Liver (tissue), 8 donors: ENCODE measurements at regions not wholly inside any gene's neighbourhood (a gene's known extent, or its start where the extent isn't known, plus 50 kb on each side); places are given as distances from the start of the nearest gene placed in this dataset.

Experiments used
- DNase-seq: peaks from one replicate; pipeline ENCODE4 v3.0.0-alpha.2; 2017; ENCODE audit warnings: low spot score
- H3K27ac ChIP-seq, 2 donors: one replicate each; pipeline ENCODE4 v1.7.0; 2013; ENCODE audit warnings: inconsistent platforms in 2 of 2, low read length in 2 of 2, control low read depth in 1 of 2, low read depth in 1 of 2, mild to moderate bottlenecking in 1 of 2
- H3K27me3 ChIP-seq, 4 donors: one replicate each; pipeline versions ENCODE4 v1.6.1 to v1.7.0; 2013; ENCODE audit warnings: low read length in 3 of 4, inconsistent platforms in 1 of 4, mild to moderate bottlenecking in 1 of 4, moderate library complexity in 1 of 4; ENCODE audit not compliant: control insufficient read depth in 4 of 4, insufficient read depth in 4 of 4
- H3K36me3 ChIP-seq, 4 donors: one replicate each; pipeline versions ENCODE4 v1.6.1 to v1.7.0; 2013; ENCODE audit warnings: low read length in 3 of 4, mild to moderate bottlenecking in 3 of 4, low read depth in 1 of 4, moderate library complexity in 1 of 4; ENCODE audit not compliant: control insufficient read depth in 4 of 4, insufficient read depth in 3 of 4
- H3K4me1 ChIP-seq, 4 donors: one replicate each; pipeline versions ENCODE4 v1.6.1 to v1.7.0; 2013; ENCODE audit warnings: low read length in 3 of 4, mild to moderate bottlenecking in 3 of 4, moderate library complexity in 1 of 4; ENCODE audit not compliant: control insufficient read depth in 4 of 4, insufficient read depth in 4 of 4
- H3K4me3 ChIP-seq, 3 donors: one replicate each; pipeline versions ENCODE4 v1.6.1 to v1.7.0; 2013; ENCODE audit warnings: low read length in 3 of 3, control low read depth in 1 of 3, low read depth in 1 of 3, mild to moderate bottlenecking in 1 of 3
- H3K9ac ChIP-seq, 2 donors: one replicate each; pipeline ENCODE4 v1.7.0; 2013; ENCODE audit warnings: low read length in 2 of 2, mild to moderate bottlenecking in 2 of 2, moderate library complexity in 2 of 2, control low read depth in 1 of 2, low read depth in 1 of 2
- H3K9me3 ChIP-seq, 4 donors: one replicate each; pipeline versions ENCODE4 v1.6.1 to v1.7.0; 2013; ENCODE audit warnings: low read length in 3 of 4; ENCODE audit not compliant: control insufficient read depth in 4 of 4
- ATF3 ChIP-seq: IDR thresholded peaks from 2 replicates; pipeline ENCODE4 v1.6.1; 2016; ENCODE audit warnings: antibody characterized with exemption
- FOXA1 ChIP-seq: IDR thresholded peaks from 2 replicates; pipeline ENCODE4 v1.6.1; 2016; ENCODE audit warnings: antibody characterized with exemption
- FOXA2 ChIP-seq: IDR thresholded peaks from 2 replicates; pipeline ENCODE4 v1.6.1; 2016; ENCODE audit warnings: antibody characterized with exemption
- GABPA ChIP-seq, 2 donors: IDR thresholded peaks in 1 of 2; conservative IDR thresholded peaks in 1 of 2; 2 replicates each; pipeline ENCODE4 v1.6.1; 2016; ENCODE audit warnings: antibody characterized with exemption in 2 of 2, mild to moderate bottlenecking in 1 of 2, moderate library complexity in 1 of 2
- HNF4G ChIP-seq: IDR thresholded peaks from 2 replicates; pipeline ENCODE4 v1.6.1; 2016; ENCODE audit warnings: antibody characterized with exemption
- JUND ChIP-seq, 2 donors: IDR thresholded peaks; 2 replicates each; pipeline ENCODE4 v1.6.1; 2016; ENCODE audit warnings: antibody characterized with exemption in 2 of 2
- NR2F2 ChIP-seq: IDR thresholded peaks from 2 replicates; pipeline ENCODE4 v1.6.1; 2016; ENCODE audit warnings: antibody characterized with exemption
- REST ChIP-seq: IDR thresholded peaks from 2 replicates; pipeline ENCODE4 v1.6.1; 2016; ENCODE audit warnings: antibody characterized with exemption, mild to moderate bottlenecking
- RXRA ChIP-seq, 2 donors: IDR thresholded peaks; 2 replicates each; pipeline ENCODE4 v1.6.1; 2017 to 2018; ENCODE audit warnings: antibody characterized with exemption in 2 of 2, mild to moderate bottlenecking in 1 of 2
- TAF1 ChIP-seq: conservative IDR thresholded peaks from 2 replicates; pipeline ENCODE4 v1.6.1; 2016; ENCODE audit warnings: antibody characterized with exemption, mild to moderate bottlenecking
- WGBS: extraction: QIAGEN DNeasy Blood & Tissue Kit; methylation state at CpG from one replicate; pipeline ENCODE4 v1.1.7; 2013; 5-methylcytosine and 5-hydroxymethylcytosine counted together
- TF ChIP-seq, protein P1 (sequence below): IDR thresholded peaks from 2 replicates; pipeline ENCODE4 v1.6.1; 2016; ENCODE audit warnings: antibody characterized with exemption
- TF ChIP-seq, protein P2 (sequence below): fragments of 150-350 bp; IDR thresholded peaks from 2 replicates; pipeline ENCODE4 v1.5.1; 2017; ENCODE audit warnings: improper control_type of control experiment, low read depth, low read length; ENCODE audit not compliant: missing input control
- donor health status: healthy.
- donor health status: healthy.
- donor health status: healthy.
- donor health status: healthy.
- donor health status: healthy.

DNA sequence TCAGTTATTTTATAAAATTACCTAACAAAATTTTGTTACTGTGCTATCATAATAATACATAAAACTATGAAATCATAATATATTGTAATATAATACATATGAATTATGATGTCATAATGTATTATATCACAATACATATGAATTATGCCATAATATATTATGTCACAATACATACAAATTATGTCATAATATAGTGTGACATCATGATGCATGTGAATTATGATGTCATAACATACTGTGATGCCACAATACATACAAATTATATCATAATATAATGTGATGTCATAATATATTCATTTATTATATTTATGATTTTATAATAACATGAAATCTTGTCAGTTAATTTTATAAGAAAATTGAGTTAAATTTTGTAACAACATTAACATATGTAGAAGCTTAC lies 2021.6 kb downstream of the TP53TG3F start:
- no peak overlapping the region for H3K9ac ChIP-seq
- H3K9me3 ChIP-seq = peaks cover 0 to 4% (median 0%) of the 10 kb centered on the region in 4 donors
- no peaks in the 10 kb centered on the region for H3K36me3 ChIP-seq
- no peak overlapping the region for H3K27ac ChIP-seq
- H3K4me3 ChIP-seq = no peak overlapping the region
- no peak for TF ChIP-seq REST
- TF ChIP-seq JUND (IDR thresholded peaks at IDR 0.05) = no peak
- TF ChIP-seq GABPA (IDR thresholded peaks at IDR 0.05 in 1 of 2, conservative IDR thresholded peaks at IDR 0.05 in 1 of 2) = no peak
- TF ChIP-seq HNF4G = no peak
- TF ChIP-seq, protein P1, sequence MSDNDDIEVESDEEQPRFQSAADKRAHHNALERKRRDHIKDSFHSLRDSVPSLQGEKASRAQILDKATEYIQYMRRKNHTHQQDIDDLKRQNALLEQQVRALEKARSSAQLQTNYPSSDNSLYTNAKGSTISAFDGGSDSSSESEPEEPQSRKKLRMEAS = no peak
- TF ChIP-seq NR2F2 = no peak
- no peaks in the 10 kb centered on the region for H3K27me3 ChIP-seq
- H3K4me1 ChIP-seq = no peaks in the 10 kb centered on the region
- DNase-seq = no peak

DNA sequence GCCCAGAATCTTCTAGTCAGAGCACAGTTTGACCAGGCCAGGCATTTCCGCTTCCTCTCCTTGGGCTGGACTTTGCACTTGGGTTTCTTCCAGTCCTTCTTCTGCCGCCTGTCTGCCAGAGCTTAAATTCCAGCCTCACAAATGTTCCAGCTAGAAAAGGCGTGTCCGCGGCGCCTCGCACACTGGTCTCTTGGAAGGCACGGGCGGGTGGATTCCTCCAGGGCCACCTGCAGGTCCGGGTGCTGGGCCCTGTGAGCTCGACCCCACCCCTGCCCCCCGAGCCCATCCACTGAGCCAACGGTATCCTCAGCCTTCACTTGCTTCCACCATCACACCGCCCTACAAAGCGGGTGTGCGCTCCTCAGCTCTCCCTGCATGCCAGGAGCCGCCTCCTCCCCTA lies 2026.5 kb downstream of the TP53TG3F start:
- H3K9me3 ChIP-seq = no peaks in the 10 kb centered on the region
- no peaks in the 10 kb centered on the region for H3K36me3 ChIP-seq
- no peak for DNase-seq
- TF ChIP-seq HNF4G (no peak), FOXA1 (no peak), RXRA (IDR thresholded peaks at IDR 0.05) (no peak), REST (no peak), GABPA (IDR thresholded peaks at IDR 0.05 in 1 of 2, conservative IDR thresholded peaks at IDR 0.05 in 1 of 2) (no peak), TAF1 (no peak), FOXA2 (no peak), JUND (IDR thresholded peaks at IDR 0.05) (no peak), NR2F2 (no peak), ATF3 (no peak)
- TF ChIP-seq, protein P2, sequence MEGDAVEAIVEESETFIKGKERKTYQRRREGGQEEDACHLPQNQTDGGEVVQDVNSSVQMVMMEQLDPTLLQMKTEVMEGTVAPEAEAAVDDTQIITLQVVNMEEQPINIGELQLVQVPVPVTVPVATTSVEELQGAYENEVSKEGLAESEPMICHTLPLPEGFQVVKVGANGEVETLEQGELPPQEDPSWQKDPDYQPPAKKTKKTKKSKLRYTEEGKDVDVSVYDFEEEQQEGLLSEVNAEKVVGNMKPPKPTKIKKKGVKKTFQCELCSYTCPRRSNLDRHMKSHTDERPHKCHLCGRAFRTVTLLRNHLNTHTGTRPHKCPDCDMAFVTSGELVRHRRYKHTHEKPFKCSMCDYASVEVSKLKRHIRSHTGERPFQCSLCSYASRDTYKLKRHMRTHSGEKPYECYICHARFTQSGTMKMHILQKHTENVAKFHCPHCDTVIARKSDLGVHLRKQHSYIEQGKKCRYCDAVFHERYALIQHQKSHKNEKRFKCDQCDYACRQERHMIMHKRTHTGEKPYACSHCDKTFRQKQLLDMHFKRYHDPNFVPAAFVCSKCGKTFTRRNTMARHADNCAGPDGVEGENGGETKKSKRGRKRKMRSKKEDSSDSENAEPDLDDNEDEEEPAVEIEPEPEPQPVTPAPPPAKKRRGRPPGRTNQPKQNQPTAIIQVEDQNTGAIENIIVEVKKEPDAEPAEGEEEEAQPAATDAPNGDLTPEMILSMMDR = no peak
- TF ChIP-seq, protein P1 = no peak
- H3K27me3 ChIP-seq = no peaks in the 10 kb centered on the region
- H3K4me3 ChIP-seq = no peak overlapping the region
- no peak overlapping the region for H3K27ac ChIP-seq
- H3K9ac ChIP-seq = no peak overlapping the region
- WGBS = 79% methylated on average over 17 of the region's 17 CpGs
- no peaks in the 10 kb centered on the region for H3K4me1 ChIP-seq
